GM23338 (cell line): ENCODE measurements at regions not wholly inside any gene's neighbourhood (a gene's known extent, or its start where the extent isn't known, plus 50 kb on each side); places are given as distances from the start of the nearest gene placed in this dataset.

Source experiments
- ATAC-seq: fragments of 200-7000 bp; cut with Tn5 transposase; 3 replicates; pipeline ENCODE4 v1.9.1; 2020
- DNase-seq: peaks from one replicate; pipeline ENCODE4 v3.0.0-alpha.2; 2015; ENCODE audit warnings: low spot score
- H2AFZ ChIP-seq: fragments of 200-600 bp; sonication (generic); 2 replicates; pipeline ENCODE4 v1.8.0; 2016; ENCODE audit warnings: antibody characterized with exemption, mild to moderate bottlenecking, moderate library complexity
- H3F3A ChIP-seq: fragments of 200-600 bp; sonication (generic); replicated peaks from 2 replicates; pipeline ENCODE4 v1.8.0; 2017; ENCODE audit warnings: antibody characterized with exemption, mixed run types, low read depth
- H3K27ac ChIP-seq: fragments of 200-600 bp; sonication (generic); 2 replicates; pipeline ENCODE4 v1.6.1; 2016; ENCODE audit warnings: low read depth
- H3K27me3 ChIP-seq: fragments of 200-600 bp; sonication (generic); 2 replicates; pipeline ENCODE4 v1.8.0; 2016; ENCODE audit warnings: mild to moderate bottlenecking, mixed run types, moderate library complexity; ENCODE audit not compliant: insufficient read depth
- H3K36me3 ChIP-seq: fragments of 200-600 bp; sonication (generic); 2 replicates; pipeline ENCODE4 v1.8.0; 2016; ENCODE audit warnings: mild to moderate bottlenecking; ENCODE audit not compliant: insufficient read depth
- H3K4me1 ChIP-seq: fragments of 200-600 bp; sonication (generic); 2 replicates; pipeline ENCODE4 v1.8.0; 2016; ENCODE audit warnings: mild to moderate bottlenecking, moderate library complexity; ENCODE audit not compliant: insufficient read depth
- H3K4me2 ChIP-seq: fragments of 200-600 bp; sonication (generic); 2 replicates; pipeline ENCODE4 v1.7.1; 2017; ENCODE audit warnings: mixed run types
- H3K4me3 ChIP-seq: fragments of 200-600 bp; sonication (generic); 2 replicates; pipeline ENCODE4 v1.6.1; 2016; ENCODE audit warnings: mixed run types
- H3K79me2 ChIP-seq: fragments of 200-600 bp; sonication (generic); replicated peaks from 2 replicates; pipeline ENCODE4 v1.8.0; 2017; ENCODE audit warnings: mild to moderate bottlenecking; ENCODE audit not compliant: insufficient read depth
- H3K9me2 ChIP-seq: fragments of 200-600 bp; sonication (generic); 2 replicates; pipeline ENCODE4 v1.8.0; 2017; ENCODE audit not compliant: insufficient read depth
- H4K20me1 ChIP-seq: fragments of 200-600 bp; sonication (generic); replicated peaks from 2 replicates; pipeline ENCODE4 v1.8.0; 2017; ENCODE audit warnings: mild to moderate bottlenecking; ENCODE audit not compliant: insufficient read depth
- H3K27ac Mint-ChIP-seq: 2 replicates; pipeline ENCODE4 v1.8.0; 2020; ENCODE audit warnings: inconsistent platforms, mild to moderate bottlenecking, moderate library complexity, mixed read lengths
- H3K27me3 Mint-ChIP-seq: 3 replicates; pipeline ENCODE4 v1.8.0; 2022; ENCODE audit warnings: low read depth, mild to moderate bottlenecking, moderate library complexity, mixed read lengths, inconsistent platforms; ENCODE audit not compliant: insufficient read depth, poor library complexity
- H3K36me3 Mint-ChIP-seq: 3 replicates; pipeline ENCODE4 v1.8.0; 2021; ENCODE audit warnings: low read depth, mild to moderate bottlenecking, inconsistent platforms, moderate library complexity, mixed read lengths
- H3K4me1 Mint-ChIP-seq: 3 replicates; pipeline ENCODE4 v1.8.0; 2020; ENCODE audit warnings: mild to moderate bottlenecking, inconsistent platforms, mixed read lengths
- H3K4me3 Mint-ChIP-seq: 3 replicates; pipeline ENCODE4 v1.8.0; 2021; ENCODE audit warnings: moderate library complexity, mild to moderate bottlenecking, inconsistent platforms, mixed read lengths
- H3K9me3 Mint-ChIP-seq: 3 replicates; pipeline ENCODE4 v1.8.0; 2020; ENCODE audit warnings: moderate library complexity, mild to moderate bottlenecking, inconsistent platforms, mixed read lengths
- CREB1 ChIP-seq: fragments of 250-450 bp; sonication (Bioruptor Pico); IDR thresholded peaks from 2 replicates; pipeline ENCODE4 v1.5.0; 2020; ENCODE audit warnings: low read depth, mild to moderate bottlenecking, moderate library complexity
- ETS1 ChIP-seq: IDR thresholded peaks from 2 replicates; pipeline ENCODE4 v1.6.1; 2016; ENCODE audit warnings: antibody characterized with exemption
- EZH2 ChIP-seq: fragments of 200-600 bp; sonication (generic); IDR thresholded peaks from one replicate; pipeline ENCODE4 v1.8.0; 2017; ENCODE audit warnings: antibody characterized with exemption, mild to moderate bottlenecking, low read depth; ENCODE audit not compliant: unreplicated experiment
- EZH2phosphoT487 ChIP-seq: fragments of 200-600 bp; sonication (generic); IDR thresholded peaks from one replicate; pipeline ENCODE4 v1.8.1; 2018; ENCODE audit warnings: antibody characterized with exemption; ENCODE audit not compliant: unreplicated experiment
- NANOG ChIP-seq: IDR thresholded peaks from 2 replicates; pipeline ENCODE4 v1.6.1; 2016; ENCODE audit warnings: antibody characterized with exemption, borderline replicate concordance
- POLR2AphosphoS5 ChIP-seq: IDR thresholded peaks from 2 replicates; pipeline ENCODE4 v1.6.1; 2016; ENCODE audit warnings: antibody characterized with exemption, low read depth
- REST ChIP-seq: IDR thresholded peaks from one replicate; pipeline ENCODE4 v1.6.1; 2018; ENCODE audit warnings: antibody characterized with exemption; ENCODE audit not compliant: unreplicated experiment
- STAT1 ChIP-seq: IDR thresholded peaks from one replicate; pipeline ENCODE4 v1.6.1; 2016; ENCODE audit warnings: antibody characterized with exemption; ENCODE audit not compliant: unreplicated experiment
- ZNF114 ChIP-seq: fragments of 250-450 bp; sonication (Bioruptor Pico); IDR thresholded peaks from 2 replicates; pipeline ENCODE4 v1.5.0; 2020; ENCODE audit warnings: mild to moderate bottlenecking, moderate library complexity
- ZNF462 ChIP-seq: fragments of 250-450 bp; sonication (Bioruptor Pico); IDR thresholded peaks from 2 replicates; pipeline ENCODE4 v1.5.0; 2020; ENCODE audit warnings: mild to moderate bottlenecking, moderate library complexity

GRCh38 chr18:7373441-7373840, 142.6 kb downstream of the LRRC30 start (continued):
- no peak for TF ChIP-seq REST
- TF ChIP-seq ETS1, result no peak
- TF ChIP-seq CREB1 (CRISPR knock-in tag), result no peak
- TF ChIP-seq STAT1, result no peak
- TF ChIP-seq NANOG, result no peak
- no peak for TF ChIP-seq EZH2phosphoT487
- TF ChIP-seq ZNF114 (CRISPR knock-in tag), result no peak
- TF ChIP-seq POLR2AphosphoS5, result no peak

- Histone ChIP-seq H3K4me2 (no peak overlapping the region), H4K20me1 (no peaks in the 10 kb centered on the region), H3K79me2 (no peaks in the 10 kb centered on the region), H3K27me3 (no peaks in the 10 kb centered on the region), H3K4me1 (no peaks in the 10 kb centered on the region), H3F3A (no peaks in the 10 kb centered on the region), H2AFZ (no peak overlapping the region), H3K36me3 (no peaks in the 10 kb centered on the region), H3K9me2 (no peaks in the 10 kb centered on the region), H3K4me3 (no peak overlapping the region), H3K27ac (no peak overlapping the region)
- no peak overlapping the region for H3K4me3 Mint-ChIP-seq
- H3K36me3 Mint-ChIP-seq, result no peaks in the 10 kb centered on the region
- H3K27ac Mint-ChIP-seq, result no peak overlapping the region
- H3K9me3 Mint-ChIP-seq, result peaks cover 5% of the 10 kb centered on the region; the same call in 2 of the 3 replicates
- DNase-seq (no peak), ATAC-seq (no peak)
- H3K27me3 Mint-ChIP-seq, result peaks cover 2% of the 10 kb centered on the region
- H3K4me1 Mint-ChIP-seq, result peaks cover 28% of the 10 kb centered on the region
- no peak for TF ChIP-seq EZH2phosphoT487
- no peak for TF ChIP-seq EZH2
- TF ChIP-seq ZNF462 (CRISPR knock-in tag), result no peak
- no peak for TF ChIP-seq REST
- TF ChIP-seq STAT1, result no peak
- TF ChIP-seq ZNF114 (CRISPR knock-in tag), result no peak
Observed at GRCh38 chr18:7381307-7381706, 150.4 kb downstream of the LRRC30 start.
